ENCODE measurements at regions not wholly inside any gene's neighbourhood (a gene's known extent, or its start where the extent isn't known, plus 50 kb on each side); places are given as distances from the start of the nearest gene placed in this dataset.
A peak's percentile ranks its signal among the peaks of the same experiment; 100 is the strongest.

DNA sequence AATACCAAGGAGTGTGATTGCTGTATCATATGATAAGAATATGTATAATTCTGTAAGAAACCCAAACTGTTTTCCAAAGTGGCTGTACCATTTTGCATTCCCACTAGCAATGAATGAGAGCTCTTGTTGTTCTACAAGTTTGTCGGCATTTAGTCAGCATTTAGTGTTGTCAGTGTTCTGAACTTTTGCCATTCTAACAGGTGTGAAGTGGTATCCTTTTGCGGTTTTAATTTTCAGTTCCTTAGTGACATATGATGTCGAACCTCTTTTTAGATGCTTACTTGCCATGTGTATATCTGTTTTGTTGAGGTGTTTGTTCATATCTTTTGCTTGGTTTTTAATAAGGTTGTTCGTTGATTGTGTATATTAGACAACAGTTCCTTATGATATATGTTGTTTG is 296.3 kb upstream of the IZUMO3 start:
- H3K27me3 ChIP-seq (ENCODE audit: control insufficient read depth, insufficient read depth, low read length, poor library complexity, severe bottlenecking): no peaks in the 10 kb centered on the region
- WGBS, 2 experiments (ENCODE audit: insufficient coverage in 1 of 2, insufficient read length in 1 of 2): 90 to 94% methylated on average over 3 to 4 of the region's 4 CpGs
- Mint-ChIP-seq H3K36me3 (ENCODE audit: low read depth) (no peaks in the 10 kb centered on the region), H3K27me3 (ENCODE audit: insufficient read depth) (no peaks in the 10 kb centered on the region), H3K4me3 (no peak overlapping the region), H3K4me1 (no peaks in the 10 kb centered on the region), H3K9me3 (no peaks in the 10 kb centered on the region), H3K27ac (no peak overlapping the region)
- no peaks in the 10 kb centered on the region for H3K9me3 ChIP-seq (ENCODE audit: control insufficient read depth, low read length)
- TF ChIP-seq, protein P1, sequence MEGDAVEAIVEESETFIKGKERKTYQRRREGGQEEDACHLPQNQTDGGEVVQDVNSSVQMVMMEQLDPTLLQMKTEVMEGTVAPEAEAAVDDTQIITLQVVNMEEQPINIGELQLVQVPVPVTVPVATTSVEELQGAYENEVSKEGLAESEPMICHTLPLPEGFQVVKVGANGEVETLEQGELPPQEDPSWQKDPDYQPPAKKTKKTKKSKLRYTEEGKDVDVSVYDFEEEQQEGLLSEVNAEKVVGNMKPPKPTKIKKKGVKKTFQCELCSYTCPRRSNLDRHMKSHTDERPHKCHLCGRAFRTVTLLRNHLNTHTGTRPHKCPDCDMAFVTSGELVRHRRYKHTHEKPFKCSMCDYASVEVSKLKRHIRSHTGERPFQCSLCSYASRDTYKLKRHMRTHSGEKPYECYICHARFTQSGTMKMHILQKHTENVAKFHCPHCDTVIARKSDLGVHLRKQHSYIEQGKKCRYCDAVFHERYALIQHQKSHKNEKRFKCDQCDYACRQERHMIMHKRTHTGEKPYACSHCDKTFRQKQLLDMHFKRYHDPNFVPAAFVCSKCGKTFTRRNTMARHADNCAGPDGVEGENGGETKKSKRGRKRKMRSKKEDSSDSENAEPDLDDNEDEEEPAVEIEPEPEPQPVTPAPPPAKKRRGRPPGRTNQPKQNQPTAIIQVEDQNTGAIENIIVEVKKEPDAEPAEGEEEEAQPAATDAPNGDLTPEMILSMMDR (conservative IDR thresholded peaks at IDR 0.05): no peak
- H3K27ac ChIP-seq (ENCODE audit: low read depth, low read length): no peak overlapping the region
- no peak overlapping the region for H3K9ac ChIP-seq (ENCODE audit: extremely low read depth, low read length, poor library complexity, severe bottlenecking)
- DNase-seq: no peak
- H3K4me1 ChIP-seq (ENCODE audit: control insufficient read depth, insufficient read depth, low read length): no peaks in the 10 kb centered on the region
- no peaks in the 10 kb centered on the region for H3K36me3 ChIP-seq (ENCODE audit: control insufficient read depth, insufficient read depth, low read length)
- no peak overlapping the region for H3K4me3 ChIP-seq (ENCODE audit: low read length)

DNA sequence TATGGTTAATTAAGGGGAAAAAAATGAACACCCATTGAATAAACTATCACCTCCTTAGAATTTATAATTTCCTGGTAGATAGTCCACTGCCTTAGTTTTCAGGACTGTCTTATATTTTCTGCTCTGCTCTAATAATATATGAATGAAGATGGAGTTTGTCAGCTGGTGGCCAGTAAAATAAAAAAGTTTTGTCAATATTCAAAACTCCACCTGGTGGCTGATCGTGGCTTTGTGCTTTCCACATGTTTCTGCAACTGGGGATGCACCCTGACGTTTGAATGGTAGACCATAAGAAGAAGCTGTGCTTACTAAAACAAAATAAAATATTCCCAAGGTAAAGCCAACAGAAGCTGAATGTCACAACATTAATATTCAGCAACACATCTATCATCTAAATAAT is 286.6 kb upstream of the IZUMO3 start:
- H3K9me3 ChIP-seq (ENCODE audit: control insufficient read depth, low read length): no peaks in the 10 kb centered on the region
- WGBS, 2 experiments (ENCODE audit: insufficient coverage in 1 of 2, insufficient read length in 1 of 2): 45 to 80% methylated on average over 1 to 2 of the region's 2 CpGs
- DNase-seq: peak; percentile 68
- Mint-ChIP-seq H3K27ac (no peak overlapping the region), H3K4me1 (no peaks in the 10 kb centered on the region), H3K27me3 (ENCODE audit: insufficient read depth) (no peaks in the 10 kb centered on the region), H3K36me3 (ENCODE audit: low read depth) (no peaks in the 10 kb centered on the region), H3K4me3 (no peak overlapping the region), H3K9me3 (no peaks in the 10 kb centered on the region)
- H3K4me1 ChIP-seq (ENCODE audit: control insufficient read depth, insufficient read depth, low read length): no peaks in the 10 kb centered on the region
- no peaks in the 10 kb centered on the region for H3K27me3 ChIP-seq (ENCODE audit: control insufficient read depth, insufficient read depth, low read length, poor library complexity, severe bottlenecking)
- H3K36me3 ChIP-seq (ENCODE audit: control insufficient read depth, insufficient read depth, low read length): no peaks in the 10 kb centered on the region
- H3K9ac ChIP-seq (ENCODE audit: extremely low read depth, low read length, poor library complexity, severe bottlenecking): no peak overlapping the region
- no peak overlapping the region for H3K27ac ChIP-seq (ENCODE audit: low read depth, low read length)
- no peak overlapping the region for H3K4me3 ChIP-seq (ENCODE audit: low read length)
- TF ChIP-seq, protein P1 (conservative IDR thresholded peaks at IDR 0.05): peak; percentile 84

DNA sequence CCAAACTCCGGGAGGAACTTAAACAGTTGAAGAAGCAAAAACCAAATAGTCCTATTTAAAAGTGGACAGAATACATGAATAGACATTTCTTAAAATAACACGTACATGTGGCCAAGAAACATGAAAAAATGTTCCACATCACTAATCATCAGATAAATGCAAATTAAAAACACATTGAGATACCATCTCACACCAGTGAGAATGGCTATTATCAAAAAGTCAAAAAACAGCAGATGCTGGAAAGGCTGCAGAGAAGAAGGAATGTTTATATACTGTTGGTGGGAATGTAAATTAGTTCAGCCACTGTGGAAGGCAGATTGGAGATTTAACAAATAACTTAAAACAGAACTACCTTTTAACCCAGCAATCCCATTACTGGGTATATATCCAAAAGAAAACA is 283.0 kb upstream of the IZUMO3 start:
- H3K9me3 ChIP-seq (ENCODE audit: control insufficient read depth, low read length): no peaks in the 10 kb centered on the region
- no peak overlapping the region for H3K27ac ChIP-seq (ENCODE audit: low read depth, low read length)
- H3K9ac ChIP-seq (ENCODE audit: extremely low read depth, low read length, poor library complexity, severe bottlenecking): no peak overlapping the region
- no peak overlapping the region for H3K4me3 ChIP-seq (ENCODE audit: low read length)
- TF ChIP-seq, protein P1 (conservative IDR thresholded peaks at IDR 0.05): no peak
- Mint-ChIP-seq H3K27ac (no peak overlapping the region), H3K9me3 (no peaks in the 10 kb centered on the region), H3K4me1 (no peaks in the 10 kb centered on the region), H3K36me3 (ENCODE audit: low read depth) (no peaks in the 10 kb centered on the region), H3K27me3 (ENCODE audit: insufficient read depth) (no peaks in the 10 kb centered on the region), H3K4me3 (no peak overlapping the region)
- WGBS, 2 experiments (ENCODE audit: insufficient coverage in 1 of 2, insufficient read length in 1 of 2): 100% methylated on average over 2 of the region's 2 CpGs; no CpG with 5 or more reads in 1 of the 2 experiments
- no peak for DNase-seq
- no peaks in the 10 kb centered on the region for H3K36me3 ChIP-seq (ENCODE audit: control insufficient read depth, insufficient read depth, low read length)
- H3K4me1 ChIP-seq (ENCODE audit: control insufficient read depth, insufficient read depth, low read length): no peaks in the 10 kb centered on the region
- H3K27me3 ChIP-seq (ENCODE audit: control insufficient read depth, insufficient read depth, low read length, poor library complexity, severe bottlenecking): no peaks in the 10 kb centered on the region
